Endothelial cell (in vitro differentiated cells): ENCODE measurements at regions not wholly inside any gene's neighbourhood (a gene's known extent, or its start where the extent isn't known, plus 50 kb on each side); places are given as distances from the start of the nearest gene placed in this dataset.

Source experiments
- DNase-seq: peaks from one replicate; pipeline ENCODE4 v3.0.0; 2021; ENCODE audit warnings: low spot score
- H3K27ac Mint-ChIP-seq: one replicate; pipeline ENCODE4 v1.8.0; 2021; ENCODE audit warnings: mixed read lengths, inconsistent platforms; ENCODE audit not compliant: unreplicated experiment
- H3K27me3 Mint-ChIP-seq: one replicate; pipeline ENCODE4 v1.8.0; 2021; ENCODE audit warnings: mild to moderate bottlenecking, moderate library complexity, mixed read lengths, inconsistent platforms; ENCODE audit not compliant: unreplicated experiment
- H3K36me3 Mint-ChIP-seq: one replicate; pipeline ENCODE4 v1.8.0; 2021; ENCODE audit warnings: mild to moderate bottlenecking, low read depth, mixed read lengths, inconsistent platforms; ENCODE audit not compliant: unreplicated experiment
- H3K4me1 Mint-ChIP-seq: one replicate; pipeline ENCODE4 v1.8.0; 2021; ENCODE audit warnings: mild to moderate bottlenecking, mixed read lengths, inconsistent platforms; ENCODE audit not compliant: unreplicated experiment
- H3K4me3 Mint-ChIP-seq: one replicate; pipeline ENCODE4 v1.8.0; 2021; ENCODE audit warnings: mild to moderate bottlenecking, mixed read lengths, inconsistent platforms; ENCODE audit not compliant: unreplicated experiment
- H3K9me3 Mint-ChIP-seq: one replicate; pipeline ENCODE4 v1.8.0; 2021; ENCODE audit warnings: mixed read lengths, inconsistent platforms; ENCODE audit not compliant: unreplicated experiment
- TF ChIP-seq, protein P1 (sequence below): fragments of 200-600 bp; sonication (generic); IDR thresholded peaks from one replicate; pipeline ENCODE4 v1.5.0; 2021; ENCODE audit warnings: antibody characterized with exemption; ENCODE audit not compliant: unreplicated experiment

DNA sequence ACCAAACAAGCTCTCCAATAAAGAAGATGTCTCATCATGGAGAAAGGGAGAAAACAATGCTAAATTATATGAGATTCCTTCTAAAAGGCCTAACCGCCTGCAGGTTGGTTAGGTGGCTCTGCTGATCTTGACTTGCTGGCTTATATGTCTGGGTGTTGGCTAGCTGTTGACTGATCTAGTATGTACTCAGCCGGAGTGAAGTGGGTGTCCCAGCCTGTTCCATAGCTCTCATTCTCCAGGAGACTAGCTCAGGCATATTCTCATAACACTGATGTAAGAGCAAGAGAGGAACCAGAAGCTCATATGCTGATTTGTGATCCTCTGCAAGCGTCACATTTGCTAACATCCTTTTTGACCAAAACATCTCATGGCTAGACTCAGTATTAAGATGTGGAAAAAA, 473.0 kb downstream of the BMP2 start:
- no peaks in the 10 kb centered on the region for H3K36me3 Mint-ChIP-seq
- no peak overlapping the region for H3K4me3 Mint-ChIP-seq
- DNase-seq: no peak
- no peaks in the 10 kb centered on the region for H3K27me3 Mint-ChIP-seq
- H3K4me1 Mint-ChIP-seq: no peaks in the 10 kb centered on the region
- H3K27ac Mint-ChIP-seq: no peak overlapping the region
- no peaks in the 10 kb centered on the region for H3K9me3 Mint-ChIP-seq
- TF ChIP-seq, protein P1, sequence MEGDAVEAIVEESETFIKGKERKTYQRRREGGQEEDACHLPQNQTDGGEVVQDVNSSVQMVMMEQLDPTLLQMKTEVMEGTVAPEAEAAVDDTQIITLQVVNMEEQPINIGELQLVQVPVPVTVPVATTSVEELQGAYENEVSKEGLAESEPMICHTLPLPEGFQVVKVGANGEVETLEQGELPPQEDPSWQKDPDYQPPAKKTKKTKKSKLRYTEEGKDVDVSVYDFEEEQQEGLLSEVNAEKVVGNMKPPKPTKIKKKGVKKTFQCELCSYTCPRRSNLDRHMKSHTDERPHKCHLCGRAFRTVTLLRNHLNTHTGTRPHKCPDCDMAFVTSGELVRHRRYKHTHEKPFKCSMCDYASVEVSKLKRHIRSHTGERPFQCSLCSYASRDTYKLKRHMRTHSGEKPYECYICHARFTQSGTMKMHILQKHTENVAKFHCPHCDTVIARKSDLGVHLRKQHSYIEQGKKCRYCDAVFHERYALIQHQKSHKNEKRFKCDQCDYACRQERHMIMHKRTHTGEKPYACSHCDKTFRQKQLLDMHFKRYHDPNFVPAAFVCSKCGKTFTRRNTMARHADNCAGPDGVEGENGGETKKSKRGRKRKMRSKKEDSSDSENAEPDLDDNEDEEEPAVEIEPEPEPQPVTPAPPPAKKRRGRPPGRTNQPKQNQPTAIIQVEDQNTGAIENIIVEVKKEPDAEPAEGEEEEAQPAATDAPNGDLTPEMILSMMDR: no peak

DNA sequence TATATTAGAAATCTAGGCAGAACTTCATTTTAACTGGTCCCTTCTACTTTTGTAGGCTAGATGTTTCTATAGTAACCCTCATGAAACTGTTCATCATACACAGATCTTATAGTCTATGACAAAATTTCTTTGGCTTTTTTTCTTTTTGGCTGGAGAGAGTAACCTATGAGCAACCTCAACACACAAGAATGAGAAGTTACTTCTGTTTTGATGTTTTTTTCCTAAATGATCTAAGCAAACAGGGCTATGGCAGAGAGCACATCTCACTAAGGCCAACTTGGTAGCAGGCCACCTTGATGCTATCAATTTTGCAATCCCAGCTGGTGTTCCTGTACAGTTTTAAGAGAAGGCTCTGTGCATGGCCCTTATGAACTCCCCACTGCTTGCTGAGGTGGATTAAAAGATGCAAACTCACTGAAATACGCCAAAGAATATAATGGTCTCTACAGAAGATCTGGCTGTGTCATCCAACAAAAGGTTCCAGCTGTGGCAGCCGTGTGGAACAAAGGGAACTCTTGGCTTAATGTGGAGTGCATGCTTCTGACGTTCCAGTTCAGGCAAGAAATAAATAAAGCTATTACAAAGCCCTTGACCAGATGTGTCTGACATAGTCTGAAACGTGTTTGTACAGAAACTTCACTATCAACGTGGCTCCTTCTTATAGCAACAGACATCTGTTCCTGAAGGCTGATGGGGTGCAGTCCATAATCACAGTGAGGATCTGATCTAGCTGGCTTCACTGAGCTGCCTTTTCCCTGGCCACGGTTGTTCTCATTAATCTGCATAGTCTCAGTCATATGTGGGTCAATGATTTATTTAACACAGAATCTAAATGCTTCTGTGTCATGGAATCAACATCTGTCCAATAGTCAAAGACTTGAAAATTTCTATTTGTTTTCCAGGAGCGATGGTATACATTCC, 481.1 kb downstream of the BMP2 start:
- DNase-seq: no peak
- H3K4me1 Mint-ChIP-seq: no peaks in the 10 kb centered on the region
- no peaks in the 10 kb centered on the region for H3K27me3 Mint-ChIP-seq
- H3K36me3 Mint-ChIP-seq: no peaks in the 10 kb centered on the region
- no peak overlapping the region for H3K27ac Mint-ChIP-seq
- H3K4me3 Mint-ChIP-seq: no peak overlapping the region
- no peaks in the 10 kb centered on the region for H3K9me3 Mint-ChIP-seq
- TF ChIP-seq, protein P1: no peak

DNA sequence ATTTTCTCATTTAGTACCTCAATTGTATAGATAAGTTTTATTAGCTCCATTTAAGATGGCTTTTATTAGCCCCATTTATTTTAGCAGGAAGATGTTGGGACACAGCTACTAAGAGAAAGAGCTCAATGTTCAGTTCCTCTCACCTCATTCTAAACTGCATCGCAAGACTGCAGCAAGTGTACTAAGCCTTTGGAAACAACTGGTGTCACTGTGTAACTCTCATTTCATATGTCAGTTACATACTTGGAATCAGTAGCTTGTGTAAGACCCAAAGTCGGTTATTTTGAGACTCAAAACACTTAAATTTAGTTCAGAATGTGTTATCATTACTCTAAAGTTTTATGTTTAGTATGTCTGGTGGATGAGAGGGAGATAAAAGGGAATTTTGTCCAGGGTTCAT, 482.9 kb downstream of the BMP2 start:
- Mint-ChIP-seq H3K9me3 (no peaks in the 10 kb centered on the region), H3K36me3 (no peaks in the 10 kb centered on the region), H3K27me3 (no peaks in the 10 kb centered on the region), H3K4me1 (no peaks in the 10 kb centered on the region), H3K4me3 (no peak overlapping the region), H3K27ac (no peak overlapping the region)
- TF ChIP-seq, protein P1: no peak
- DNase-seq: no peak

DNA sequence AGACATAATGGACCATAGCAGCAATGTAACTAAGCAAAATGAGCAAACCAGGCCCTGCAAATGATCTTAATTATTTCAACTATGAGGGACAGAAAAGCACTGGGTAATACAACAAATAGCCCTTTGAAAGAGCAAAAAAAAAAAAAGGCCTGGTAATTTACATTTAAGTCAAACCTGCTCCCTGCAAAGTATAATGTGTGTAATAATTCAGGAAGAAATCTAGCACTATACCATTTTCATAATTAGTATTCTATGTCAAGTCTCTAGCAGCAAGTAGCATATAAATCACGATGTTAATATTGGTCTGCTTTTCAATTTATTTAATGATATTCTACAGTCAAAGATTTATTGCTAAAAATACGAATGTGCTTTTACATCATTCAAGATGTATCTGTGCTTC, 489.6 kb downstream of the BMP2 start:
- no peaks in the 10 kb centered on the region for H3K9me3 Mint-ChIP-seq
- H3K27me3 Mint-ChIP-seq: no peaks in the 10 kb centered on the region
- no peak overlapping the region for H3K27ac Mint-ChIP-seq
- H3K36me3 Mint-ChIP-seq: no peaks in the 10 kb centered on the region
- H3K4me3 Mint-ChIP-seq: no peak overlapping the region
- no peak for DNase-seq
- TF ChIP-seq, protein P1: no peak
- no peaks in the 10 kb centered on the region for H3K4me1 Mint-ChIP-seq

DNA sequence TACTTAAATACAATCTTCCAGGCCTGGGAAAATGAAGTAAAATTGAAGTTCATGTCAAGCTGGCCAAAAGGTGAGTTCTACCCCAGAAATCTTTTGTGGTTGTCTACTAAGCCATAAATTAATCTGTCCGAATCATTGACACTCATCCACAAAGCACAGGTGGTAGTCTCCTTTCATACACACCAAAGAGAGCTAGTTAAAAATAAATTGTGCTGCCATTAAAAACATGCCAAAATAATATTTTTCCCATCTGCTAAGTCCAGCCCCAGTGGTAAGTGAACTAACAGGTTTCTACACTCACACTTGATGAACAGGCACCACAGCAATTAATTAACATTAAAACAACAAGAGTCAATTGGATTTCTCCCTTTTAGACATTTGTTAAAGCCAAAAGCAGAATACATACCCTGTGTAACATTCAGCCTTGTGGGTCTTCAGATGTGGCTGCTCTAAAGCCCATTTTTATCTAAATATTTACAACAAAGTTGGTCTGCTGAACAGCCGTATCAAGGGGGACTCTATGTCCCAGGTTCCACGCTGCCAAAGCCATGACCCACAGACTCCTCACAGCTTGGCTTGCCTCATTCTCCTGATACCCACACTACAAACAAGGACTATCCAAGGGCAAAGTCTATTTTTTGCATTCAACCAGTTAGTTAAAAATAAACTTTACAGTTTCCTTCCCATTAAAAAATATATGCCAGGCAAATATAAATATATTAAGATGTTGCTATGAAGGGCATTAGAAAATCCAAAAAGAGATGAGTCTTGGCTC, 490.4 kb downstream of the BMP2 start:
- Mint-ChIP-seq H3K27me3 (no peaks in the 10 kb centered on the region), H3K27ac (no peak overlapping the region), H3K4me1 (no peaks in the 10 kb centered on the region), H3K36me3 (no peaks in the 10 kb centered on the region), H3K9me3 (no peaks in the 10 kb centered on the region), H3K4me3 (no peak overlapping the region)
- TF ChIP-seq, protein P1: no peak
- no peak for DNase-seq
